HUDEP-2 (cell line): ENCODE measurements at regions not wholly inside any gene's neighbourhood (a gene's known extent, or its start where the extent isn't known, plus 50 kb on each side); places are given as distances from the start of the nearest gene placed in this dataset.
"Not testable (repeated sequence)": the region's sequence is repeated elsewhere in the genome, so short reads cannot be mapped to it uniquely, and the experiment has no call there.

Experiments used
- DNase-seq, 76 experiments: peaks; one replicate each; lab custom pipeline; 2025; ENCODE audit not compliant: unreplicated experiment in 76 of 76; lab: John Stamatoyannopoulos, UW

DNA sequence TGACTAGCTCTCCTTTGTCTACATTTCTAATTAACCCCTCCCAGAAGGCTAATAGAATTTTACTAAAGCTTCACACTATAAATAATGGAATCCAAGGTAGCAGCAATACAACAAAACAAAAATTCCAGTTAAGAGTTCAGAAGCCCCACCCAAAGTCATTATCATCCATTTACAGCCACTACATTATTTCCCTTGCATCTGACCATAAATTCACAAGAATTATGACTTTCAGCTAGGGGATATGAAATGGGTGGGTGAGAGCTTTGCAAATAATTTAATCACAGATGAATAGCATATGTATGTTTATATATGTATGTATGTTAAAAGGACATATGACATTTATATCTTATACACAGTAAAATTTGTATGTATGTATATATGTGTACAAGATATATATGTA lies 65.3 kb upstream of the PTGDR start:
- DNase-seq: no peak

DNA sequence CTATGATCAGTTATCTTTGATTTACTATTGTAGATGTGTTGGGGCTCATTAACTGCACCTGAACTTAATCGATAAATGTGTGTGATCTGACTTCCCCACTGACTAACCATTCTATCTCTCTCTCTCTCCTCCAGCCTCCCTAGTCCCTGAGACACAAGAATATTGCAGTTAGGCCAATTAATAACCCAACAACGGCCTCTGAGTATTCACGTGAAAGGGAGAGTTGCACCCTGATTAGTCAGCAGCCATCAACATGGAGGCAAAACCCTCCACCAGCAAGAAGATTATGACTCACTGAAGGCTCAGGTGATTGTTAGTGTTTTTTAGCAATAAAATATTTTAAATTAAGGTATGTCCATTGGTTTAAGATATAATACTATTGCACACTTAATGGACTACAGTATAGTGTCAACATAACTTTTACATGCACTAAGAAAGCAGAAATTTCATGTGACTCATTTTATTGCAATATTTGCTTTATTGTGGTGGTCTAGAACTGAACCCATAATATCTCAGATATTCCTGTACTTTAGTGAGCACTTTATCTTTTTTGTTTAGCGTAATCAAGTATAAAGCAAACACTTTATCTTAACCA lies 77.1 kb upstream of the PTGDR start:
- DNase-seq: no peak

DNA sequence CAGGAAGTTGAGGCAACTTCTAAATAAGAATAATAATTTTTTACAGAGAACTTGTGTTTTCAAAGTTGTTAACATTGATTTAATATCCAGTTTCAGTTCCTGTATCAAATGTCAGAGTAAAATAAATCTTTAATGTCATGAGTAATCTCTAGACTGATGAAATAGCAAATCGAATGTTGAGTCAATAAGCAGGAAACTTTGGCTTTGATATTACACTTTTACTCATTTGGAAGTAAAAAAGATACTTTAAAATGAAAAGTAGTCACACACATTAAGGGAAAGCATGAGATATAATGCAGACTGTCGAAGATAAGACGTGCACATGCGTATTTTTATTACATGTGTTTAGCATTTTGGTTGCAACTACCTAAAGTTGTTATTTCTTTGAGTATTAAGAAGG lies 78.2 kb upstream of the PTGDR start:
- no peak for DNase-seq

DNA sequence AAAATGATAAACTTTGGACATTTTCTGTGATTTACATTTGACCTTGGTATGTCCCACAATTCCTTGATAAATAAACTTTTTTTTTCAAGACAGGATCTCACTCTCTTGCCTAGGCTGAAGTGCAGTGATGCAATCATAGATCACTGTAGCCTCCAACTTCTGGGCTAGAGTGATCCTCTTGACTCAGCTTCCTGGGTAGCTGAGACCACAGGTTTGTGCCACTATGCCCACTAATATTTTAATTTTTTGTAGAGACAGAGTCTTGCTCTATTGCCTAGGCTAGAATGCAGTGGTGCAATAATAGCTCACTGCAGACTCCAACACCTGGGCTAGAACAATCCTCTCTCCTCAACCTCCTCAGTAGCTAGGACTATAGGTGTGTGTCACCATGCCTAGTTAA lies 79.1 kb upstream of the PTGDR start:
- DNase-seq: no peak

DNA sequence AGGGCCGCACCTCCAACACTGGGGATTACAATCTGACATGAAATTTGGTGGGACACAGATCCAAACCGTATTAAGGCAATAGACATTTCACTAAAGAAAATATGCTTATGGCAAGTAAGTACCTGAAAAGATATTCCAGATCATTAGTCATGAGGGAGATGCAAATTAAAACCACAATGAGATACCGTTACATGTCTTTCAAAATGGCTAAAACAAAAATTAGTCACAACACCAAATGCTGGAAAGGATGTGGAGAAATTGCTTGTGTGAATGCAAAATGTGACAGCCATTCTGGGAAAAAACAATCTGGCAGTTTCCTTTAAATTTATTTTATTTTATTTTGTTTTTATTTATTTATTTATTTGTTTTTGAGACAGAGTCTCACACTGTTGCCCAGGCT lies 82.3 kb upstream of the PTGDR start:
- no peak for DNase-seq

GRCh38 chr14:52182853-52183252 lies 84.6 kb upstream of the PTGDR start:
- no peak for DNase-seq

DNA sequence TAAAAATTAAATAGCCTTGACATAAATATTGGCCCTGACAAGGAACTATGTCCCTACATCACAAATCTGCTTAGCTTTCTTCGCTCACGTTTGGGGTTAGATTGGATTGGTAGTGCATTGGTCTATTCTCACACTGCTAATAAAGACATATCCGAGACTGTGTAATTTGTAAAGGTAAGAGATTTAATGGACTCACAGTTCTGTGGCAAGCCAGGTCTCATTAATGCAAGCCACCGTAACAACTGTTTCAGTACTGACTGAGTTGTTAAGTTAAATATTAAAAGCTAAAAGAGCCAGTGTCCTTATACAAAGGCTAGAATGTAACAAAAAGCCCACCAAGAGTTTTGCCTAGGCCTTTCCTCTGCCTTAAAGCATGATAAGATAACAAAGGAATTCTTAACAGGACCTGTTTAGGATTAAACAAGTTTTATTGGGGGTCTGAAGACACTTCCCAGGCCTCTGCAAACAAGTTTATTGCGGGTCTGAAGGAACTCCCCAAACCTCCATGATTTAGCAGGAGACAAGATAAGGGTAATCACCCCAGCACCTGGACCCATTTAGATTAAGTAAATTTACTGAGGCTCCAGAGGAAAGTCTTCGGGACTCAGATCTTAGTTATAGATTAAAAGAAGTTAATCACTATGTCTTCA lies 88.2 kb upstream of the PTGDR start:
- DNase-seq: no peak

DNA sequence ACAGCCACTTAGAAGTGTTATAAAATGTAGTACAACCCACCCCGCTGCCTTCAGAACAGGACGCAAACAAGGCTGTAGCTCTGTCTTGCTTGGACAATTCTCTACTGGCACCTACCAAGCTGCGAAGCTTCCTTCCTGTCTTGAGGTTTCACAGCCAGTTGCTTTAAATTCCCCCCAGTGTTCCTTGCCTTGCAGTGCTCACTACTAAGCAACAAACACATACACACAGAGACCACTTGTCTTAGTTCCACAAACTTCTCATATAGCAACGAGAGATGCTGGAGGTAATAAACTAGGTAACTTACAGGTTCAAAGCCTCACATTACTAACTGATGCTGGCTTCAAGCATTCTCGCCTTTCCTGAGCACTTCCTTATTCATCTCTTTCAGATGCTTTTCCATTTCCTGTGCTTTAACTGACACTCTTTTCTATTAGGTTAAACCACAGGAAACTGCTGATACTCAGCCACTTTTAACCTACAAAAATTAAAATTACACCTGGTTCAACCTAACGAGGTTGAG lies 91.5 kb upstream of the PTGDR start:
- no peak for DNase-seq

GRCh38 chr14:52171932-52172331 lies 95.6 kb upstream of the PTGDR start:
- not testable (repeated sequence) for DNase-seq

DNA sequence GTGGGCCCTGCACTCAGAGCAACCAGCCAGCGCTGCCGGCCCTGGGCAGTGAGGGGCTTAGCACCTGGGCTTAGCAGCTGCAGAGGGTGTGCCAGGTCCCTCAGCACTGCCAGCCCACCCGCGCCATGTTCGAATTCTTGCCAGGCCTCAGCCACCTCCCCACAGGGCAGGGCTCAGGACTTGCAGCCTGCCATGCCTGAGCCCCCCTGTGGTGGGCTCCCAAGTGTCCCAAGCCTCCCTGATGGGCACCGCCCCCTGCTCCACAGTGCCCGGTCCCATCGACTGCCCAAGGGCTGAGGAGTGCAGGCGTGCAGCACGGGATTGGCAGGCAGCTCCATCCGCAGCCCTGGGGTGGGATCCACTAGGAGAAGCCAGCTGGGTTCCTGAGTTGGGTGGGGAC lies 98.0 kb upstream of the NID2 start:
- DNase-seq: no peak

DNA sequence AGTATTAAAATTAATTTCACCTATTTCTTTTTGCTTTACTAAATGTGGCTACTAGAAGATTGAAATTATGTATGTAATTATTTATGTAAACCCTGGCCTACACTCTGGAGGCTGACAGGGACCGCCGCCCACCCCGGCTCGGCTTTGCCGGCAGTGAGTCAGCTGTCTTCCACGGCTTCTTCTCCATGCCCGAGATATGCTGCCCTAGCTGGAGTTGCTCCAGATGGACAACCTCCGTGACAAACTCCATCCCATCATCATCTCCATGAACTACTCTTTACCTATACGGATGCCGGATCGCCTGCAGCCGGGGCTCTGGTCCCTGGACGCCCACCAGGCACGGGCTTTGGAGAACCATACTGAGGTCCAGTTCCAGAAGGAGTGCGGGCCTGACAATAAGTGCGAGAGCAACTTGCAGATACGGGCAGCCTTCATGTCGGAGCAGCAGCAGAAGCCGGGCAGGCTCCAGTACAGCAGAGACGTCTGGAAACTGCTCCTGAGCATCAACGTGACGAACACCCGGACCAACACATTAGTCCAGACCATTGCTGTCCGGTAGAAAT lies 86.9 kb upstream of the NID2 start:
- no peak for DNase-seq

GRCh38 chr14:52154992-52155650 lies 86.3 kb upstream of the NID2 start:
- no peak for DNase-seq

DNA sequence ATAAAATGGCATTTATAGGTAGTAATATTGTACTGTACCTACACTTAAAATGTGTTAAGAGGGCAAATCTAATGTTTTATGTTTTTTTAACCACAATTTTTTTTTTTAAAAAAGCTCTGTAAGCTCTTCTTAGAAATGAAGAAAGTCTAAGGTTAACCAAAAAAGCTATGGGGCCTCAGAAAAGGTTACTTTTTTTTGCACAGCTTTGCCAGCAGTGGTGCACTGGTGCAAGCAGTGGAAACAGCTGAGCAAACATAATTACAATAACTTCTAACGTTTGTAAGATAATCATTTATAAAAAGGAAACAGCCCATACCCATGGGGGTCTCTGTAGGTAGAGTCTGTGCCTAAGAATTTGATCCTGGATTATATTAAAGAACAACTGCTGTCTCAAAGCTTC lies 85.1 kb upstream of the NID2 start:
- DNase-seq: no peak

- no peak for DNase-seq
Observed at GRCh38 chr14:52150162-52150561, 81.3 kb upstream of the NID2 start.

DNA sequence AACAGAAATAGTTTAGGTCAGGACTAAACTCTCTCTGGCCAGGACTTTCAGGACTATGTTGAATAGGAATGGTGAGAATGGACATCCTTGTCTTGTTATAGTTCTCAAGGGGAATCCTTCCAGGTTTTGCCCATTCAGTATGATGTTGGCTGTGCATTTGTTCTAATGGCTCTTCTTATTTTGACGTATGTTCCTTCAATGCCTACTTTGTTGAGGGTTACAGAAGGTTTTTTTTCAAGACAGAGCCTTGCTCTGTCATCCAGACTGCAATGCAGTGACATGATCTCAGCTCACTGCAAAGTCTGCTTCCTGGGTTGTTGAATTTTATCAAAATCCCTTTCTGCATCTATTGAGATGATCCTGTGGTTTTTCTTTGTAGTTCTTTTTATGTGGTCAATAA lies 79.5 kb upstream of the NID2 start:
- no peak for DNase-seq

GRCh38 chr14:52146504-52146903 lies 77.6 kb upstream of the NID2 start:
- DNase-seq: no peak

DNA sequence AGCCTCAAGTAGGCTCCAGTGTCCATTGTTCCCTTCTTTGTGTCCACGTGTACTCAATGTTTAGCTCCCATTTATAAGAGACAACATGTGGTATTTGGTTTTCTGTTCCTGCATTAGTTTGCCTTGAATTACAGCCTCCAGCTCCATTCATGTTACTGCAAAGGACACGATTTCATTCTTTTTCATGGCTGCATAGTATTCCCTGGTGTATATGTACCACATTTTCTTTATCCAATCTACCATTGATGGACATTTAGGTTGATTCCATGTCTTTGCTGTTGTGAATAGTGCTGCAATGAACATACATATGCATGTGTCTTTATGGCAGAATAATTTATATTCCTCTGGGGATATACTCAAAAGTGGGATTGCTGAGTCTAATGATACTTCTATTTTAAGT lies 75.2 kb upstream of the NID2 start:
- not testable (repeated sequence) for DNase-seq

GRCh38 chr14:52142504-52142903 lies 73.6 kb upstream of the NID2 start:
- DNase-seq: no peak

GRCh38 chr14:52131640-52132320 lies 62.9 kb upstream of the NID2 start:
- DNase-seq: peak in 54 of 76 experiments; percentile 1 to 68 (median 22)

GRCh38 chr14:52129721-52130120 lies 60.9 kb upstream of the NID2 start:
- DNase-seq: no peak

DNA sequence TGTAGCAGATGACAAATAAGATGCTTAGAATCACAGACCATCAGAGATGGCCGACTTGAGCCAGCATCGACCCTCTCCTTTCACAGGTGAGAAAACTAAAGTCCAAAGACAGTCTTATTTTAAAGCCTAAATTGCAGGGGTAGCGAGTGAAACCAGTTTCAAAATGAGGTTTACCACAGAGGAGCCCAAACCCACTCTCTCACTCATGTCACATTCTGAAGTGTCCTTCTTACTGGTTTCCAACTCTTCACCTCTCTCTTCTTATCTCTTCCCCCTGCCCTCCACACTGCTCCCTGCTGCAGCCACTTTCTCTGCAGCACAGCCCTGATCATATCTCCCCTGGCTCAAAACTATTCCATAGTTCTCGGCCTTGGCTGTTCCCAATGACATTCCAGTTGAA lies 57.0 kb upstream of the NID2 start:
- no peak for DNase-seq
